A673 (cell line): ENCODE measurements at regions not wholly inside any gene's neighbourhood (a gene's known extent, or its start where the extent isn't known, plus 50 kb on each side); places are given as distances from the start of the nearest gene placed in this dataset.
"Not testable (repeated sequence)": the region's sequence is repeated elsewhere in the genome, so short reads cannot be mapped to it uniquely, and the experiment has no call there.

ENCODE experiments used
- BruUV-seq: library from RNA; stranded (reverse); fragments of 400-500 nt; replicated peaks from 2 replicates; lab custom pipeline; 2021; lab: Mats Ljungman, UMichigan
- CTCF ChIA-PET: fragments of 300-600 bp; sonication (Branson Sonifier 250); formaldehyde crosslinking; loops from one replicate; lab custom pipeline; 2022; ENCODE audit warnings: antibody characterized with exemption; lab: Charles Lee
- POLR2A ChIA-PET: fragments of 300-600 bp; sonication (Branson Sonifier 250); formaldehyde crosslinking; loops from one replicate; lab custom pipeline; 2022; ENCODE audit warnings: antibody characterized with exemption; ENCODE audit not compliant: low non-redundant PET; lab: Charles Lee
- DNase-seq: peaks from one replicate; pipeline ENCODE4 v3.0.0-alpha.2; 2015; ENCODE audit warnings: low spot score
- H3K27ac ChIP-seq: fragments of 200-600 bp; sonication (generic); 2 replicates; pipeline ENCODE4 v1.5.1; 2016; ENCODE audit warnings: mixed run types, low read depth, mild to moderate bottlenecking, mixed read lengths, antibody characterized with exemption, low read length; ENCODE audit not compliant: poor library complexity, severe bottlenecking
- H3K27me3 ChIP-seq: fragments of 200-600 bp; sonication (generic); replicated peaks from 2 replicates; pipeline ENCODE4 v1.6.1; 2017; ENCODE audit warnings: mixed run types, low read depth, mild to moderate bottlenecking, mixed read lengths, antibody characterized with exemption, low read length; ENCODE audit not compliant: insufficient read depth, poor library complexity
- H3K36me3 ChIP-seq: fragments of 200-600 bp; sonication (generic); 2 replicates; pipeline ENCODE4 v1.6.1; 2016; ENCODE audit warnings: mixed run types, mild to moderate bottlenecking, mixed read lengths, antibody characterized with exemption, low read length; ENCODE audit not compliant: insufficient read depth, poor library complexity, severe bottlenecking
- H3K4me1 ChIP-seq: fragments of 200-600 bp; sonication (generic); 2 replicates; pipeline ENCODE4 v1.6.1; 2017; ENCODE audit warnings: mixed run types, mild to moderate bottlenecking, mixed read lengths, antibody characterized with exemption, low read length; ENCODE audit not compliant: insufficient read depth, poor library complexity, severe bottlenecking
- H3K4me3 ChIP-seq: fragments of 200-600 bp; sonication (generic); 2 replicates; pipeline ENCODE4 v1.5.1; 2016; ENCODE audit warnings: low read depth, mixed run types, mild to moderate bottlenecking, mixed read lengths, low read length; ENCODE audit not compliant: poor library complexity, severe bottlenecking
- H3K9me3 ChIP-seq: fragments of 200-600 bp; sonication (generic); 2 replicates; pipeline ENCODE4 v1.6.1; 2016; ENCODE audit warnings: mixed run types, low read depth, mild to moderate bottlenecking, mixed read lengths, antibody characterized with exemption, low read length; ENCODE audit not compliant: poor library complexity, severe bottlenecking
- intact Hi-C: fragments of 100-400 bp; cut with micrococcal nuclease; formaldehyde crosslinking; loops from one replicate; pipeline ENCODE4 v1.10.0; 2022; ENCODE audit not compliant: unreplicated experiment

- H3K4me1 ChIP-seq, H3K36me3 ChIP-seq, POLR2A ChIA-PET, BruUV-seq, CTCF ChIA-PET, H3K27ac ChIP-seq, H3K27me3 ChIP-seq, DNase-seq, H3K4me3 ChIP-seq, intact Hi-C loops, H3K9me3 ChIP-seq: not testable (repeated sequence)
These were observed 60.8 kb upstream of the SPN start for GRCh38 chr16:29602247-29602625.

- CTCF ChIA-PET, intact Hi-C loops, H3K4me3 ChIP-seq, H3K9me3 ChIP-seq, DNase-seq, H3K36me3 ChIP-seq, BruUV-seq, H3K27ac ChIP-seq, H3K4me1 ChIP-seq, POLR2A ChIA-PET, H3K27me3 ChIP-seq: not testable (repeated sequence)
These were observed 60.4 kb upstream of the SPN start for GRCh38 chr16:29602683-29603088.

- H3K4me1 ChIP-seq, H3K36me3 ChIP-seq, H3K27ac ChIP-seq, CTCF ChIA-PET, POLR2A ChIA-PET, H3K27me3 ChIP-seq, H3K9me3 ChIP-seq, BruUV-seq, intact Hi-C loops, H3K4me3 ChIP-seq: not testable (repeated sequence)
- peak; percentile 33 for DNase-seq
These were observed 58.2 kb upstream of the SPN start for GRCh38 chr16:29604631-29605549.

GRCh38 chr16:29605593-29606205 is 57.3 kb upstream of the SPN start:
- H3K4me1 ChIP-seq, H3K9me3 ChIP-seq, H3K27me3 ChIP-seq, intact Hi-C loops, H3K27ac ChIP-seq, H3K4me3 ChIP-seq, DNase-seq, H3K36me3 ChIP-seq, POLR2A ChIA-PET, BruUV-seq, CTCF ChIA-PET: not testable (repeated sequence)

GRCh38 chr16:29606669-29607427 is 56.2 kb upstream of the SPN start:
- H3K27me3 ChIP-seq, DNase-seq, H3K4me1 ChIP-seq, CTCF ChIA-PET, BruUV-seq, H3K9me3 ChIP-seq, POLR2A ChIA-PET, H3K27ac ChIP-seq, H3K4me3 ChIP-seq, H3K36me3 ChIP-seq, intact Hi-C loops: not testable (repeated sequence)

- H3K36me3 ChIP-seq, H3K27ac ChIP-seq, POLR2A ChIA-PET, H3K4me3 ChIP-seq, H3K4me1 ChIP-seq, H3K27me3 ChIP-seq, intact Hi-C loops, H3K9me3 ChIP-seq, BruUV-seq, CTCF ChIA-PET, DNase-seq: not testable (repeated sequence)
These were observed 55.6 kb upstream of the SPN start for GRCh38 chr16:29607428-29607823.
